ENCODE measurements at regions not wholly inside any gene's neighbourhood (a gene's known extent, or its start where the extent isn't known, plus 50 kb on each side); places are given as distances from the start of the nearest gene placed in this dataset.
"Not testable (repeated sequence)": the region's sequence is repeated elsewhere in the genome, so short reads cannot be mapped to it uniquely, and the experiment has no call there.

DNA sequence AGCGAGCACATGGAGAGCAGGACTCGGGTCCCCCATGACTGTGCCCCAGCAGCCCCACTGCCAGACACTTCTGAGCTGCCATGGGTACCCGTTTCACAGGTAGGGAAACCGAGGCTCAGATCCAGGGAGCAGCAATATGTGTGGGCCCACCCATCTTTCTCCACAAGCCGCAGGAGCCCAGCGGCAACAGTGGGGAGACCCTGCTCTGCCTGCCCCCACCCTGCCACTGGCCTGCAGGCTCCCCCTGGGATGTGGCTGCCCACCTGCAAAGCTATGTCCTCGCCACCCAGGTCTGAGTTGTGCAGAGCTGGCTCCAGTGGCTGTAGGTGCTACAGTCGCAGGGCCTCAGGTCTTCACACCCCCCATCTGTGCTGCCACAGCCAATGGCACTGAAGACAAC lies 50.6 kb upstream of the C1QTNF9B start:
- DNase-seq, result no peak

DNA sequence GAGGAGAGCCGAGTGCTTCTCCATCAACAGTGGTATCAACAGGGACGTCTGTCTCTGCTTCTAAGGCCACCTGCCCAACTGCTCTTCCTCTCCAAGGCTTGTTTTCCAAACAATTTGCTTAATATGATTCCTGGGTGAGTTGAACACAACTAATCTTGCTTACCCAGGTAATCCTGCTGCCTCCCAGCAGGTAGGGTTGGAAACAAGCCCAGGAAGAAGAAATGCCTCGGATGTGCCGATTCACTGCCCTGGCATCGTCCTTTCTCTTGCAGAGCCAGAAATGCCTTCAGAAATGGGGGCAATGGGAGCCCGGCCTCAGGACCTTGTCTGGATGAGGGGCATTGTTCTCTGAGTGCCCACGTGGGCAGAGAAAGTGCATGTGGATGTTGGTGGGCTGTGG lies 51.9 kb upstream of the C1QTNF9B start:
- DNase-seq, result no peak

- no peak for DNase-seq
Measured at GRCh38 chr13:23949736-23950135, 52.4 kb upstream of the C1QTNF9B start.

DNA sequence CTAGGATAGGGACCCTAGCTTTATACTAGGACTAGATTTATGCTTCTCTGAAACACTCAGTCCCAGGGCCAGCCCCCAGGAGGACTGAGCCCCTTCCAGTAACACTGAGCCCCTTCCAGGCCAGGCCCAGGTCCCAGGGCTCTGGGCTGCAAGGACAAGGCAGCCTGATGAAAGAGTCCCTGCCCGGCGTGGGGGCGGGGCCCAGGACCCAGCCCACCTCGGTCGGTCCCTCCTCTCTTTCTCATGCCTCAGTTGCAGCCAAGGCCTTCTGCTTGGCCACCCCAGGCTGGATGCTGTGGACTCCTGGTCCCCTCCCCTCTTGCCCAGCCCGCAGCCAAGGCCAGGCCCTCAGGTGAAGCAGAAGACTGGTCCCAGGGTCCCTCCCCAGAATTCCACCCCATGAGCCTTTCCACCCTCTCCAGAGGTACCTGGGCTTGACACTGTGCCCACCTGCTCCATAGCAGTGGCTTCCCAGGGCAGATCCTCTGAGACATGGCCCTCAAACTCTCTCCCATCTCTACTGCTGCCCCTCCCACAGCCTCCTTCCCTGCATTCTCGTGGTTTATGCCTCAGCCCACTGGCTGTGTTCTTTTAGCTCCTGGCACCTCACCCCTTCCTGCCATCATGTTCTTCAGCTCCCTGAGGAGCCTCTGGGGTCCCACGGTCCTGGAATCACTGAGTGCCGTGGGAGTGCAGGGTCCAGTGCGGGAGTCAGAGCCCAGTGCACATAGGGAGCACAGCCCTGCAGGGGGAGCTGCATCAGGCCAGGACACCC lies 53.6 kb upstream of the C1QTNF9B start:
- DNase-seq, result no peak

- DNase-seq, result no peak
Measured at GRCh38 chr13:23952796-23953195, 55.5 kb upstream of the C1QTNF9B start.

GRCh38 chr13:23953860-23954512 lies 56.7 kb upstream of the C1QTNF9B start:
- no peak for DNase-seq

DNA sequence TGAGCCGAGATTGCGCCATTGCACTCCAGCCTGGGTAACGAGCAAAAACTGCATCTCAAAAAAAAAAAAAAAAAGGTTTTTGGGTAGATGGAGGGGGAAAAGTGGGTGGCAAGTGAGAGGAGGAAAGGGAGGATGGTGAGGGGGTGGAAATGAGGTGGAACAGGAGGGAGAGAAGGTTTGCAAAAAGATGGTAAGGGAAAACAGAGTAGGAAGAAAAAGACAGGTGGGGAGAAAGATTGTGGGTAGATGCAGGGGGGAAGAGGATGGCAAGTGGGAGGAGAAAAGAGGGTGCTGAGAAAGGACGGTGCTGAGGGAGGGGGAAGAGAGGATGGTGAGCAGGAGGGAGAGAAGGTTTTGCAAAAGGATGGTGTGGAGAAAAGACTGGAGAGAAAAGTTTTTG lies 57.8 kb upstream of the C1QTNF9B start:
- no peak for DNase-seq

DNA sequence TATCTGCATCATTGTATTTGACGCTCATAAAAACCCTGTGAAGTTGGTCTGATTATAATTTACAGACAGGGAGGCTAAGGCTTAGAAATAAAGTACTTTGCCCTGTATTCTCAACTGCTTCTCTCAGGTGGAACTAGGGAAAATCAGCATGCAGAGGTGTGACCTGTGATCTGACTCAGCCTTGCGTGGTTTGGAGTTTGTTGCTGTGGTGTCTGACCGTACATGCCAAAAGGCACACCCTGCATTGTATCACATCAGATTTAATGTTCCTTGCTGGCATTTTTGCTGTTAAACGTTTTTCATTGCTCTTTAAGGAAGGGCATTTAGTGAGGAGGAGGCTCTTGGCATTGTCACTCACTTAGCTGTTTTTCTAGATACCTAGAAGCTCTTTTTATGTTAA lies 58.8 kb upstream of the C1QTNF9B start:
- DNase-seq, result no peak

DNA sequence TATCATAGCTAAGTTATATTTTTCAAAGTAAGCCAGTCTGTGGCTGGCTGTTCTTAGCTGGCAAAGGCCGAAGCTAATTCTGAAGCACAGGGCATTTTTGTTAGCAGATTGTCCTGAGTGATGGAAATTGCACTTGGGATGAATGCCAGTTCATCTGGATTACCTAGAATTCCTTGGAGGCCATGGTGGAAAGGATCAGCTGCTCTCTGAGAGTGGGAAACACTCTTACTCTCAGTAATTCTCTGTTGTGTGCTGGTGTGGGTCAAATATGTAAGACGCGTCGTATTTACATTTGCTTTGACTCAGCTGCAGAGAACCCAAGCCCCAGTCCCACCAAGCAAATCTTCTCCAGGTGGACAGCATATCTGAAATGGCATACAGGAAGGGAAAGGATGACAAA lies 60.7 kb upstream of the C1QTNF9B start:
- DNase-seq, result no peak

- no peak for DNase-seq
Measured at GRCh38 chr13:23959231-23959862, 62.0 kb upstream of the C1QTNF9B start.

DNA sequence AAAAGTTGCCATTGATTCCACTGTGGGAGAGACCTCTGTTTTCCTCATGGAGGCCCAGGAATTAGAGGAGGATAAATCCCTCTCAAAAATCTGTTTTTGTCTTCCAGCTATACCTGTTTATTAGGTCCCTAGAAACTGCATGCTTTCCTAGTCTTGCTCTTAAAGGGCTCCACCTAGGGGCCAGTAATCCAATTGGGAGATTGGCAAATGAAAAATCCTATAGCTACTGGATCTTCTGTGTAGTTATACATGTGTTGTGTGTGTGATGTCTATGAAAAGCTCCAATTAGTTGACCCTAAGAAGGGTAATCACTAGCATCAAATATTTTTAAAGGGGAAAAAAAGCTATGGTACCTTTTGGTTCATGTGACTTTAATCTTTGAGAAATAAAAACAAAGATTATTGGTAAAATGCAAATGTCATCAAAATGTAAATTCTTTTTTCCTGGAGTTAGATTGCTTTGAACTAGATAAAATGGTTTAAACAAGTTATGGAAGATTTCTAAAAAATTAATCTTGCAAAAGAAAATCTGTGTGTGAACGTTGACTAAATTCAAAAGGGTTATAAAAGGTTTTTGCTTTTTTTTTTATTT lies 63.4 kb upstream of the C1QTNF9B start:
- no peak for DNase-seq

GRCh38 chr13:23963184-23963931 lies 66.1 kb upstream of the C1QTNF9B start:
- no peak for DNase-seq

DNA sequence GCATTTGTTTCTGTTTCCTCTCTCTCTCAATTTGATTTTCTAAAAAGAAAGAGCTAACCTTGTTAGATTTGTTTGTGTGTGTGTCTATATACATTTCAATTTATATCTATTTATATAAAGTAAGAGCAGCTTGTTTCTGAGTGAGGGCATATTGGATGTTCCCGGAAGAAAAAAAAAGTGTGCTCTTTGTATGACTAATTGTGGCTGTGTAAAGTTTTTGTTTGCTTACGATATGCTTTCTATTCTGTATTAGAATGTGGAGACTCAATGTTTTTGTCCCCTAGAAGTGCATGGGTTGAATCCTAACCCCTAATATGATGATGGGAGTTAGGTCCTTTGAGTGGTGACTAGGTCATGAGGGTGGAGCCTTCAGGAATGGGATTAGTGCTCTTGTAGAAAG lies 66.6 kb upstream of the C1QTNF9B start:
- DNase-seq, result no peak

DNA sequence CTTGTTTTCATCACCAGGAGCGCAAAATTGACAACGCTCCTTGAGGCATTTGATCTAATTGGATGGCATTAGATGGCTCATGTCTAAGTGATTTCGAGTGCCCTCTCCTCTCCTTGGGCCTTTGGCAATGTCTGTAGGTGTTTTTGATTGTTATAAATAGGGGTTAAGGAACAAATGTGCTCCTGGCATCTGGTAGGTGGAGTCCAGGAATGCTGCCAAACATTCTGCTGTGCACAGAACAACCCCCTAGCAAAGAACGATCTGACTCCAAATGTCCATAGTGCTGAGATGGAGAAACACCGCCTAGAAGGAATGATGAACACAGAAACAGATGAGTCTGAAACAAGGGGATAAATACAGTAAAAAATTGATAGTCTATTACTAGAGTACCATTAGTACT lies 68.0 kb upstream of the C1QTNF9B start:
- DNase-seq, result no peak

DNA sequence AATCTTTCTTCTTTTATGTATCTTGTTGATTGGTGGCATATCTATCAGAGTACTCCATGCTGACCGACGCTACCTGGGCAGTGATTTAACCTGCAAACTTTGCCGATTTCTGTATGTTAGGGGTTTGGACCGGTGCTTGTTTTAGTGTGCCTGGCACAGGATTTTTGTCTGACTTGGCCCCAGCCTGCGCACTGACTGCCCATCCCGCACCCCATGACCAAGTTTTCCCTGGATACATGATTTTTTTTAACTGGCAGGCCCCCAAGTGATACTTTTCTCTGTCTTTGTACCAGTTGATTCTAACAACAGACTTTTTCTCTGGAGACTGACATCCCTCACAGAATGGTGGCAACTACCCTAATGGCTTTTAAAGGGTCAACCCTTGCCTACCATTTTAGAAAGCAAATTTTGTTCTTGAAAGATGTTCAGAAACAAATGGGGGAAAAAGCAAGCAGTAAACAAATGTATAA lies 69.0 kb upstream of the C1QTNF9B start:
- DNase-seq, result no peak

- no peak for DNase-seq
Measured at GRCh38 chr13:23966691-23967615, 69.7 kb upstream of the C1QTNF9B start.

DNA sequence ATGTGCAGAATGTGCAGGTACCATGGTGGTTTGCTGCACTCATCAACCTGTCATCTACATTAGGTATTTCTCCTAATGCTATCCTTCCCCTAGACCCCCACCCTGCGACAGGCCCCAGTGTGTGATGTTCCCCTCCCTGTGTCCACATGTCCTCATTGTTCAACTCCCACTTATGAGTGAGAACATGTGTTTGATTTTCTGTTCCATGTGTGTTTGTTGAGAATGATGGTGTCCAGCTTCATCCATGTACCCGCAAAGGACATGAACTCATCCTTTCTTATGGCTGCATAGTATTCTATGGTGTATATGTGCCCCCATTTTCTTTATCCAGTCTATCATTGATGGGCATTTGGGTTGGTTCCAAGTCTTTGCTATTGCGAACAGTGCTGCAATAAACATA lies 70.5 kb upstream of the C1QTNF9B start:
- DNase-seq, result not testable (repeated sequence)

DNA sequence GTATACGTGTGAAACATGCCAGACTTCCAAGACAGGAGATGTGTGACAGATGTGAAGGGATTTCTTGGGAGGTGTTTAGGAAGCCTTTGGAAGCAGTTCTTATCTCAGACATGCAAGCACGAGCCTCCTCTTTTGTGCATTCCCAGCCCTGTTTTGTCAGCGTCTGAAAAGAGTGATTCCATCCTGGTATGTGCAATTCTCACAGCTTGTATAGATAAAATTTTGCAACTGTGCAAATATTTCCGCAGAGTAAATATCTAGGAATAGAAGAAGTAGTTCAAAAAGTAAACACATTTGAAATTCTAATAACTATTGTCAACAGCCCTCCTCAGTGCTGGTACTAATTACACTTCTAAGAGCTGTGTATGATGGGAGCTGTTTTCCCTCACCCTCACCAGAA lies 72.3 kb upstream of the C1QTNF9B start:
- no peak for DNase-seq

GRCh38 chr13:23979361-23980159 lies 82.3 kb upstream of the C1QTNF9B start:
- DNase-seq, result peak; percentile 83

DNA sequence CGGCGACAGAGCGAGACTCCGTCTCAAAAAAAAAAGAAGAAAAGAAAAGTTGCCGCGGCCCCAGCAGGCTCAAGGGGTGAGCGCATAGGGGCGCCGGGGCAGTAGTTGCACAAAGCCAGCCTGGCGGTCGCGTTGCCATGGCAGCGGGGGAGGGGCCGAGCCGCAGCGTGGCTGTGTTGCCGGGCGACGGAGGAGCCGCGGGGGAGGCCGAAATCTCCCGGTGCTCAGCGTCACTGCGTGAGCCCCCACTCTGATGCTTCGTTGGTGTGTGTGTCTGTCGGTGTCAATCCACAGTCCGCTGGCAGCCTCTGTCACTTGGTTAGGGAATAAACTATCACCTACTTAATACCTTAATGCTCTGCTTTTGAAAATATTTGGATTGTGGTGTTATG lies 82.9 kb upstream of the C1QTNF9B start:
- DNase-seq, result peak; percentile 81

- no peak for DNase-seq
Measured at GRCh38 chr13:23983671-23984070, 86.4 kb upstream of the C1QTNF9B start.
